CD4-positive, alpha-beta T cell treated with Interleukin-4 for 4 hours (primary cell): ENCODE measurements at regions not wholly inside any gene's neighbourhood (a gene's known extent, or its start where the extent isn't known, plus 50 kb on each side); places are given as distances from the start of the nearest gene placed in this dataset.
"Not testable (repeated sequence)": the region's sequence is repeated elsewhere in the genome, so short reads cannot be mapped to it uniquely, and the experiment has no call there.

Experiments used
- DNase-seq: peaks from one replicate; pipeline ENCODE4 v3.0.0-alpha.2; 2020

DNA sequence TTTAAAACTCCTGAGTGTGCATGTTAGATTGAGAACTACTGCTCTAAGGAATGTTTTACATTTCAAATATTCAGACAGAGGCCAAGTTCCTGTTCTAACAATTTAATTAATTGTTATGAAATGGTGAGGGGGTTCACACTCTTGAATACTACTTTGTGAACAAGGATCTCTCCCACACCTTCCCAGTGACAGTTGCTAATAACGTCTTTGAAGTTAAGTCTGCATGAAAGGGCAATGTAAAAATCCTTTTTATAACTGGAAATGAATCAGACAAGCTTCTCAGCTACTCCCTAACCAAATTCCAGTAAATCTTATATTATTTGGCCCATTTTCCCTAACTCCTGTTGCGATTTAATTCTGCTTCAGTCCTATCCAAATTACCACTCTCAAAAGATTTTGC is 828.5 kb upstream of the ADAMTS5 start:
- no peak for DNase-seq

GRCh38 chr21:27793901-27794300 is 827.0 kb upstream of the ADAMTS5 start:
- no peak for DNase-seq

DNA sequence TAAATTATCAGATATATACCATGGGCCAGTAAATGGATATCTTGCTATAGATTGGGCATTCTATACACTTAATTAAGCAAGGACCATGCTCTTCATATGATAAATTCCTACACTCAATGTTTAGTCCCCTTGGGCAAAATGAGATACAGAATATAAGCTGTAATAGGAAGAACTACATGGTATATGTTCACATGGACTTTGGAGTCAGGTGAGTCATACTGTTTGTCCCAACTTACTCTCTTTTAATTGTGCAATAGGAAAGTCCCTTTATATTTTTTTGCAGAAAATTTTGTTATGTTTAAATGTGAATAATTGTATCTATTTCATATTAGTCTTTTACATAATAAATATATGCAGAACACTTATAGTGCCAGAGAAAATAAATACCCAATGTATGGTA is 820.2 kb upstream of the ADAMTS5 start:
- no peak for DNase-seq

GRCh38 chr21:27779606-27780005 is 812.7 kb upstream of the ADAMTS5 start:
- no peak for DNase-seq

GRCh38 chr21:27776925-27777553 is 810.2 kb upstream of the ADAMTS5 start:
- DNase-seq: no peak

GRCh38 chr21:27772816-27773215 is 805.9 kb upstream of the ADAMTS5 start:
- no peak for DNase-seq

- DNase-seq: no peak
These were observed 805.1 kb upstream of the ADAMTS5 start for GRCh38 chr21:27771938-27772483.

DNA sequence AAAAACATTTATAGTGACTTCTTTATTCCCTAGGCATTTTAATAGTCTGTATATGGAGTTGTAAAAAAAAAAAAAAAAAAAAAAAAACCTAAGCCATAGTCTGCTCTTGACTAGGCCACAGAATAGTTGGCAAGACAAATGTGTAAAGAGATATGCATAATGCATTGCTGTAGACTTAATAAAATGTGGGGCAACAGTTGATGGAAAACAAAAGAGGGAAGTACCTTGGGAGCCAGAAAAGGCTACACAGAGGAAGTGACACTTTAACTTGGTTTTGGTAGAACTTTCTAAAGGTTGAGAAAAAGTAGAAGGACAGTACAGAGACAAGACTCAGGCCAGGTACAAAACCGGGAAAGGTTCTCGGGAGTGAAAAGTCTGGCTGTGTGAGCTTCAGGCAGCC is 802.9 kb upstream of the ADAMTS5 start:
- no peak for DNase-seq

- DNase-seq: not testable (repeated sequence)
These were observed 801.3 kb upstream of the ADAMTS5 start for GRCh38 chr21:27768046-27768637.

DNA sequence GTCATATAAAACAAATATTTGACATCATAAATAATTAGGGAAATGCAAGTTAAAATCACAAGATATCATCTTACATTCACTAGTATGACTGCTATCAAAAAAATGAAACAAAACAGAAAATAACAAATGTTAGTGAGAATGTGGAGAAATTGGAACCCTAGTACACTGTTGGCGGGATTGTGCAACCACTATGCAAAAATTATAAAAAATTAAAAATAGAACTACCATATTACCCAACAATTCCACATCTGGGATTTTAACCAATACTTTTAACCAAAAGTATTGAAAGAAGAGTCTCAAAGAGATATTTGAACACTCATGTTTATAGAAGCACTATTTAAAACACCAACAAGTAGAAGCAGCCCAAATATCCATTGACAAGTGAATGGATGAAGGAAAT is 797.2 kb upstream of the ADAMTS5 start:
- no peak for DNase-seq

DNA sequence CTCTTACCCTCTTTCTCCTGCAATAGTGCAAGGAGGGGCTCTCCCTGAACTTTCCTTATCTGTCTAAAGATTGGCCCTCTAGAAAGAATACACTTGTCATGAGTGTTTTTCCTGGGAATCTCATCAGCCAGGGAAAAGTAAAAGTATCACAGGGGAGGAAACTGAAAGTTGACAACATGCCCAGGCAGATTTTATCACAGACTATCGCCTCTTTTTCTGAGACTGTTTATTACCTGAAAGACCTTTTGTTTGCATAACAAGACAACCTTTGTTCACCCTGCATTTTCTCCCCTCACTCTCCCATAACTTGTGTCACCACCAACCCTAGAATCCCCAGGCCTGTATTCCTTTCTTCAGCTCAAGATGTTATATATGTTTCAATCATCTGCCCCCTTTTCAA is 794.7 kb upstream of the ADAMTS5 start:
- DNase-seq: no peak

DNA sequence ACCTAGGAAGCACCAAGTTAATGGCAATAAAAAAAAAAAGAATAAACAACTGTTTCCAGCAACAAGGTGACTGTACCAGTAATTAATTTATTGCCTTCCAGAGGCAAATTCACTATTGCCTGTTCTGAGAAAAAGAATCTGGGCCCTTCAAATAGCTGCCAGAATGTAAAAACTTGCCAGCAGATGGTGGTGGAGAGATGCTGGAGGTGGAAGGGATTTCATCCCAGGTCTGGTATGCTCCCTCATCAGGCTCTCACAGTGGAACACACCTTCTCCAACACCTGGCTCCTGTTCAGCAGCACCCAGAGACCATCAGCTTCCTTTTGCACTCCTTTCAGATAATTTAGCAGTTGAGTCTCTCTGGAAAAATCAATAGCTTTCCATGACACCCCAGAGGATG is 792.9 kb upstream of the ADAMTS5 start:
- no peak for DNase-seq

GRCh38 chr21:27759091-27759659 is 792.3 kb upstream of the ADAMTS5 start:
- no peak for DNase-seq

GRCh38 chr21:27756191-27756590 is 789.3 kb upstream of the ADAMTS5 start:
- DNase-seq: no peak

DNA sequence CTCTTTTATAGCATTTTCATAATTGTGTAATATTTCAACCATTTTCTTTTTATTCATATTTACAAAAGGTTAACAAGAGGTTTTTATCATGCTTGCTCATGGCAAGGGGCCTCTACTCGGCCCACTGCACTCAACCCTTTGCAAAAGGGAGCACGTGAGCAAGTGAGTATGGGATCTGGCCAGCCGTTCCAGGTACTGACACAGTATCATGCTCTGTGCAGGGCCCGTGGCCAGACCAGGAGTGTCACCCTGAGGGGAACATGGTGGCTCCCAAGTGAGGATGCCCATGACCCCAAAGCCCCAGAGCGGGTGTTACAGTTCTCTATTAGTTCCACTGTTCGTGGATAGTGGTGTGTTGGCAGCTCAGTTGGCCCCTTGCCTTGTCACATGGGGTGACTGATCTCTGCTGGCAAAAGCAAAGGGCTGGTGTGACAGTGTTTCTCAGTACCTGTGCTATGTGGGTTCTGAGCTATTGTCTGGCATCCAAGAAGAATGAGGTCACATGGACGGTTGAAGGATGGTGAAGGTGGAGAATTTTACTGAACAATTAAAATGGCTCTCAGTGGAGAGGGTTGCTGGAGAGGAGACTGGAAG is 777.2 kb upstream of the ADAMTS5 start:
- no peak for DNase-seq

DNA sequence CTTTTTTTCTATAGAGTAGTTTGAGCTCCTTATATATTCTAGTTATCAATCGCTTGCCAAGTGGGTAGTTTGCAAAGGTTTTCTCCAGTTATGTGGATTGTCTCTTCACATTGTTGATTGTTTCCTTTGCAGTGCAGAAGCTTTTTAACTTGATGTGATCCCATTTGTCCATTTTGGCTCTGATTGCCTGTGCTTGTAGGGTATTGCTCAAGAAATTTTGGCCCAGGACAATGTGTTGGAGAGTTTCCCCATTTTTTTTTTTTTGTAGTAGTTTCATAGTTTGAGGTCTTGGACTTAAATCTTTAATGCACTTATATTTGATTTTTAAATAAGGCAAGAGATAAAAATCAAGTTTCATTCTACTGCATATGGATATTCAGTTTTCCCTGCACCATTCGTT is 774.8 kb upstream of the ADAMTS5 start:
- DNase-seq: no peak

GRCh38 chr21:27740084-27740483 is 773.2 kb upstream of the ADAMTS5 start:
- no peak for DNase-seq

- DNase-seq: no peak
These were observed 772.3 kb upstream of the ADAMTS5 start for GRCh38 chr21:27739187-27739586.

GRCh38 chr21:27735699-27736098 is 768.8 kb upstream of the ADAMTS5 start:
- no peak for DNase-seq

DNA sequence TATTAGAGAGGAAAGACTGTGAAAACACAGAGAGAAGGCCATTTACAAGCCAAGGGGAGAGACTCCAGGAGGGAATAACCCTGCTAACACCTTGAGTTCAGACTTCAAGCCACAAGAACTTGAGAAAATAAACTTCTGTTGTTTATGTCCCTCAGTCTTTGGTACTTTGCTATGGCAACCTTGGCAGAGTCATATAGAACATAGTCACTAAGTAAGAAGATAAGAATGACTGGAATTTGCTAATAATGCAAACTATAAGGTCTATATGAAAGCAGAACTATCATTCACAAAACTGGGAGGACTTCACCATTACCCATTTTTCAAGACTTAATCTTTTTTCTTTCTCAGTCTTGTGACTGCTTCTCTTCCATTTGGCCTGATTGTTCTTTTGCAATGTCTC is 767.3 kb upstream of the ADAMTS5 start:
- DNase-seq: no peak

GRCh38 chr21:27725916-27726315 is 759.0 kb upstream of the ADAMTS5 start:
- DNase-seq: no peak

DNA sequence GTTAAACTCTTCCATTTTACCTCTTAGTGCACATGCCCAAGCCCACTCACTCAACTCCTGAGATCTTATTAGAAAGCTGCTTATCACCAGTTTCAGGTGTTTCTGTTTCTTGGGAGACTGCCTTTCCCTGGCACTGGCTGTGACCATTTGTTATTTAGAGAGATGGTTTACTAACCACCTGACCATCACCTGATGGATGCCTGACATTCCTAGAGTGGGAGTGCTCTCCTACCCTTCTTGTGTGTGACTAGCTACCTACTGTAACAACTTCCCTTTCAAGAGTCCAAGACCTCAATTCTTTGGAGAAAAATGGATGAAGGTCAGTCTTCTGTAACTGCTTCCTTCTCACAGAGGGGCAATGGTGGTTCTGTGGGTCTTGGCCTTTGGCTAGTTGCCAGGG is 755.2 kb upstream of the ADAMTS5 start:
- no peak for DNase-seq

GRCh38 chr21:27721675-27722074 is 754.8 kb upstream of the ADAMTS5 start:
- DNase-seq: no peak

DNA sequence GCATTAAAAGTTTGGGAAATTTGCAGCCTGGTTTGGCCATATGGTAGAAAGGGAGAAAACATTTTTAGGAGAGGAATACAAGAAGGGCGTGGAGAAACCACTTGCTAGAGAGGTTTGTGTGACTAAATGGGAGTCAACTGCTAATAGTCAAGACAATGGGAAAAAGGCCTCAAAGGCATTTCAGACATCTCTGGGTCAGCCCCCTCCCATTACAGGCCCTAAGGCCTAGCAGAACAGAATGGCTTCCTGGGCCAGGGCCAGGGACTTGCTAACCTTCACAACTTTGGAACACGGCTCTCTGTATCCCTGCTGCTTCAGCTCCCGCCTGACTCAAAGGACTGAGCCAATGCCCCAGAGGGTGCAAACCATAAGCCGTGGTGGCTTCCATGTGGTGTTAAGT is 752.3 kb upstream of the ADAMTS5 start:
- no peak for DNase-seq
